ENCODE measurements at regions not wholly inside any gene's neighbourhood (a gene's known extent, or its start where the extent isn't known, plus 50 kb on each side); places are given as distances from the start of the nearest gene placed in this dataset.

GRCh38 chr5:2696156-2696807, 55.2 kb downstream of the IRX2 start:
- no peak for DNase-seq

GRCh38 chr5:2695200-2695891, 56.1 kb downstream of the IRX2 start:
- no peak for DNase-seq

GRCh38 chr5:2691530-2691929, 59.9 kb downstream of the IRX2 start:
- DNase-seq = no peak

GRCh38 chr5:2690293-2690692, 61.2 kb downstream of the IRX2 start:
- DNase-seq = no peak

- DNase-seq = no peak
Measured at GRCh38 chr5:2688586-2688985, 62.9 kb downstream of the IRX2 start.

- no peak for DNase-seq
Measured at GRCh38 chr5:2687746-2688145, 63.7 kb downstream of the IRX2 start.

- DNase-seq = no peak
Measured at GRCh38 chr5:2686321-2687124, 65.0 kb downstream of the IRX2 start.

- no peak for DNase-seq
Measured at GRCh38 chr5:2685651-2686272, 65.7 kb downstream of the IRX2 start.

GRCh38 chr5:2684606-2685005, 66.9 kb downstream of the IRX2 start:
- DNase-seq = no peak

- no peak for DNase-seq
Measured at GRCh38 chr5:2683720-2684119, 67.8 kb downstream of the IRX2 start.

GRCh38 chr5:2681476-2681875, 70.0 kb downstream of the IRX2 start:
- DNase-seq = no peak

- no peak for DNase-seq
Measured at GRCh38 chr5:2680979-2681378, 70.5 kb downstream of the IRX2 start.

GRCh38 chr5:2677689-2678088, 73.8 kb downstream of the IRX2 start:
- DNase-seq = no peak

- no peak for DNase-seq
Measured at GRCh38 chr5:2675548-2675947, 75.9 kb downstream of the IRX2 start.

- no peak for DNase-seq
Measured at GRCh38 chr5:2674456-2674855, 77.0 kb downstream of the IRX2 start.

- no peak for DNase-seq
Measured at GRCh38 chr5:2670940-2671339, 80.5 kb downstream of the IRX2 start.

- DNase-seq = no peak
Measured at GRCh38 chr5:2669913-2670312, 81.6 kb downstream of the IRX2 start.

- DNase-seq = no peak
Measured at GRCh38 chr5:2669259-2669658, 82.2 kb downstream of the IRX2 start.

GRCh38 chr5:2666081-2666480, 85.4 kb downstream of the IRX2 start:
- no peak for DNase-seq

GRCh38 chr5:2663489-2663888, 88.0 kb downstream of the IRX2 start:
- DNase-seq = no peak

GRCh38 chr5:2660315-2660714, 91.2 kb downstream of the IRX2 start:
- no peak for DNase-seq

- no peak for DNase-seq
Measured at GRCh38 chr5:2658881-2659470, 92.5 kb downstream of the IRX2 start.

- DNase-seq = no peak
Measured at GRCh38 chr5:2658447-2658846, 93.0 kb downstream of the IRX2 start.

Data from NCI-H1694 (cell line).